HG03280 (cell line): ENCODE measurements at regions not wholly inside any gene's neighbourhood (a gene's known extent, or its start where the extent isn't known, plus 50 kb on each side); places are given as distances from the start of the nearest gene placed in this dataset.

Experiments
- ATAC-seq: cut with Tn5 transposase; IDR thresholded peaks from one replicate; pipeline ENCODE4 v1.9.1; 2021; ENCODE audit warnings: mild to moderate bottlenecking, moderate library complexity; ENCODE audit not compliant: unreplicated experiment

- no peak for ATAC-seq
These were observed 110.2 kb upstream of the HNRNPU start for GRCh38 chr1:244974550-244974949.

GRCh38 chr1:244974106-244974505, 109.8 kb upstream of the HNRNPU start:
- ATAC-seq: no peak

- ATAC-seq: no peak
These were observed 107.3 kb upstream of the HNRNPU start for GRCh38 chr1:244971552-244972216.

- ATAC-seq: peak; percentile 73
These were observed 106.6 kb upstream of the HNRNPU start for GRCh38 chr1:244970744-244971551.

GRCh38 chr1:244970236-244970743, 105.9 kb upstream of the HNRNPU start:
- ATAC-seq: peak; percentile 55

- peak; percentile 26 for ATAC-seq
These were observed 105.3 kb upstream of the HNRNPU start for GRCh38 chr1:244969355-244970235.

- ATAC-seq: no peak
These were observed 104.5 kb upstream of the HNRNPU start for GRCh38 chr1:244968881-244969280.

- ATAC-seq: no peak
These were observed 104.1 kb upstream of the HNRNPU start for GRCh38 chr1:244968471-244968871.

- ATAC-seq: no peak
These were observed 102.8 kb upstream of the HNRNPU start for GRCh38 chr1:244967159-244967558.

- no peak for ATAC-seq
These were observed 101.1 kb upstream of the HNRNPU start for GRCh38 chr1:244965185-244966030.

GRCh38 chr1:244964112-244964971, 100.0 kb upstream of the HNRNPU start:
- no peak for ATAC-seq

GRCh38 chr1:244963231-244963826, 99.0 kb upstream of the HNRNPU start:
- ATAC-seq: no peak

GRCh38 chr1:244962130-244962529, 97.8 kb upstream of the HNRNPU start:
- no peak for ATAC-seq

- no peak for ATAC-seq
These were observed 96.6 kb upstream of the HNRNPU start for GRCh38 chr1:244960904-244961303.

- ATAC-seq: no peak
These were observed 94.2 kb upstream of the HNRNPU start for GRCh38 chr1:244958593-244958992.

GRCh38 chr1:244957525-244957924, 93.2 kb upstream of the HNRNPU start:
- no peak for ATAC-seq

- ATAC-seq: no peak
These were observed 92.8 kb upstream of the HNRNPU start for GRCh38 chr1:244957122-244957521.

GRCh38 chr1:244955661-244956060, 91.3 kb upstream of the HNRNPU start:
- ATAC-seq: no peak

- ATAC-seq: no peak
These were observed 90.0 kb upstream of the HNRNPU start for GRCh38 chr1:244954359-244954758.
